ENCODE measurements at regions not wholly inside any gene's neighbourhood (a gene's known extent, or its start where the extent isn't known, plus 50 kb on each side); places are given as distances from the start of the nearest gene placed in this dataset.
A peak's percentile ranks its signal among the peaks of the same experiment; 100 is the strongest.

- TF ChIP-seq, protein P1, sequence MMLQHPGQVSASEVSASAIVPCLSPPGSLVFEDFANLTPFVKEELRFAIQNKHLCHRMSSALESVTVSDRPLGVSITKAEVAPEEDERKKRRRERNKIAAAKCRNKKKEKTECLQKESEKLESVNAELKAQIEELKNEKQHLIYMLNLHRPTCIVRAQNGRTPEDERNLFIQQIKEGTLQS (CRISPR knock-in tag; IDR thresholded peaks at IDR 0.05): no peak
- TF ChIP-seq CEBPB (IDR thresholded peaks at IDR 0.05; ENCODE audit: borderline replicate concordance, low read depth, low read length) (peak; percentile 75; the same call in 1 of the 2 replicates), SMYD3 (CRISPR knock-in tag; IDR thresholded peaks at IDR 0.05) (no peak), ZNF460 (CRISPR knock-in tag; IDR thresholded peaks at IDR 0.05; ENCODE audit: borderline replicate concordance) (no peak), ZBTB20 (CRISPR knock-in tag; IDR thresholded peaks at IDR 0.05; ENCODE audit: borderline replicate concordance, low read depth) (no peak), KLF13 (CRISPR knock-in tag; IDR thresholded peaks at IDR 0.05) (no peak), NCOR1 (IDR thresholded peaks at IDR 0.05; ENCODE audit: borderline replicate concordance, low read length) (no peak), ZNF33A (CRISPR knock-in tag; IDR thresholded peaks at IDR 0.05; ENCODE audit: borderline replicate concordance) (no peak), MBD4 (IDR thresholded peaks at IDR 0.05; ENCODE audit: borderline replicate concordance, low read length) (no peak), NR0B2 (CRISPR knock-in tag; IDR thresholded peaks at IDR 0.05) (no peak), BRCA1 (CRISPR knock-in tag; IDR thresholded peaks at IDR 0.05) (no peak), FOSL2 (CRISPR knock-in tag; IDR thresholded peaks at IDR 0.05) (no peak), ZMAT3 (CRISPR knock-in tag; conservative IDR thresholded peaks at IDR 0.05) (no peak), ZNF263 (CRISPR knock-in tag; IDR thresholded peaks at IDR 0.05) (peak; percentile 28; the same call in 1 of the 2 replicates), ZBTB1 (CRISPR knock-in tag; IDR thresholded peaks at IDR 0.05; ENCODE audit: borderline replicate concordance) (no peak), ZNF546 (CRISPR knock-in tag; conservative IDR thresholded peaks at IDR 0.05) (no peak), ATRX (CRISPR knock-in tag; IDR thresholded peaks at IDR 0.05; ENCODE audit: borderline replicate concordance) (no peak), ZNF503 (CRISPR knock-in tag; IDR thresholded peaks at IDR 0.05) (no peak), ZNF768 (CRISPR knock-in tag; IDR thresholded peaks at IDR 0.05) (no peak), ZBTB8A (CRISPR knock-in tag; IDR thresholded peaks at IDR 0.05; ENCODE audit: borderline replicate concordance, low read depth) (no peak)
- TF ChIP-seq, protein P2, sequence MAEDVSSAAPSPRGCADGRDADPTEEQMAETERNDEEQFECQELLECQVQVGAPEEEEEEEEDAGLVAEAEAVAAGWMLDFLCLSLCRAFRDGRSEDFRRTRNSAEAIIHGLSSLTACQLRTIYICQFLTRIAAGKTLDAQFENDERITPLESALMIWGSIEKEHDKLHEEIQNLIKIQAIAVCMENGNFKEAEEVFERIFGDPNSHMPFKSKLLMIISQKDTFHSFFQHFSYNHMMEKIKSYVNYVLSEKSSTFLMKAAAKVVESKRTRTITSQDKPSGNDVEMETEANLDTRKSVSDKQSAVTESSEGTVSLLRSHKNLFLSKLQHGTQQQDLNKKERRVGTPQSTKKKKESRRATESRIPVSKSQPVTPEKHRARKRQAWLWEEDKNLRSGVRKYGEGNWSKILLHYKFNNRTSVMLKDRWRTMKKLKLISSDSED (CRISPR knock-in tag; IDR thresholded peaks at IDR 0.05): no peak
- TF ChIP-seq, protein P3, sequence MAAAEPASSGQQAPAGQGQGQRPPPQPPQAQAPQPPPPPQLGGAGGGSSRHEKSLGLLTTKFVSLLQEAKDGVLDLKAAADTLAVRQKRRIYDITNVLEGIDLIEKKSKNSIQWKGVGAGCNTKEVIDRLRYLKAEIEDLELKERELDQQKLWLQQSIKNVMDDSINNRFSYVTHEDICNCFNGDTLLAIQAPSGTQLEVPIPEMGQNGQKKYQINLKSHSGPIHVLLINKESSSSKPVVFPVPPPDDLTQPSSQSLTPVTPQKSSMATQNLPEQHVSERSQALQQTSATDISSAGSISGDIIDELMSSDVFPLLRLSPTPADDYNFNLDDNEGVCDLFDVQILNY (CRISPR knock-in tag; conservative IDR thresholded peaks at IDR 0.05): no peak
- TF ChIP-seq, protein P4, sequence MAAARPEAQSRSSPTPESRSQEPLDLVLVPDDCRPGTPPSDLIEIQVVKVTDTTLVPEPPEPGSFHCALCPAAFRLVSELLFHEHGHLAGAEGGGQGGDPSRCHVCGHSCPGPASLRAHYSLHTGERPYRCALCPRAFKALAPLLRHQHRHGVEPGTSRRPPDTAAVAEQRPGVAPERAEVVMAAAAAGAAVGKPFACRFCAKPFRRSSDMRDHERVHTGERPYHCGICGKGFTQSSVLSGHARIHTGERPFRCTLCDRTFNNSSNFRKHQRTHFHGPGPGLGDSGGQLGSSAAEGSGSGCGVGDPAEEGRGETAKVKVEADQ (CRISPR knock-in tag; IDR thresholded peaks at IDR 0.05; ENCODE audit: borderline replicate concordance): no peak
- TF ChIP-seq, protein P5, sequence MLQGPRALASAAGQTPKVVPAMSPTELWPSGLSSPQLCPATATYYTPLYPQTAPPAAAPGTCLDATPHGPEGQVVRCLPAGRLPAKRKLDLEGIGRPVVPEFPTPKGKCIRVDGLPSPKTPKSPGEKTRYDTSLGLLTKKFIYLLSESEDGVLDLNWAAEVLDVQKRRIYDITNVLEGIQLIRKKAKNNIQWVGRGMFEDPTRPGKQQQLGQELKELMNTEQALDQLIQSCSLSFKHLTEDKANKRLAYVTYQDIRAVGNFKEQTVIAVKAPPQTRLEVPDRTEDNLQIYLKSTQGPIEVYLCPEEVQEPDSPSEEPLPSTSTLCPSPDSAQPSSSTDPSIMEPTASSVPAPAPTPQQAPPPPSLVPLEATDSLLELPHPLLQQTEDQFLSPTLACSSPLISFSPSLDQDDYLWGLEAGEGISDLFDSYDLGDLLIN (CRISPR knock-in tag; IDR thresholded peaks at IDR 0.05; ENCODE audit: borderline replicate concordance): no peak
These were observed 92.1 kb upstream of the CHD2 start (continued) for GRCh38 chr15:92807971-92808571.
